ENCODE measurements at regions not wholly inside any gene's neighbourhood (a gene's known extent, or its start where the extent isn't known, plus 50 kb on each side); places are given as distances from the start of the nearest gene placed in this dataset.

- TF ChIP-seq, protein P1, sequence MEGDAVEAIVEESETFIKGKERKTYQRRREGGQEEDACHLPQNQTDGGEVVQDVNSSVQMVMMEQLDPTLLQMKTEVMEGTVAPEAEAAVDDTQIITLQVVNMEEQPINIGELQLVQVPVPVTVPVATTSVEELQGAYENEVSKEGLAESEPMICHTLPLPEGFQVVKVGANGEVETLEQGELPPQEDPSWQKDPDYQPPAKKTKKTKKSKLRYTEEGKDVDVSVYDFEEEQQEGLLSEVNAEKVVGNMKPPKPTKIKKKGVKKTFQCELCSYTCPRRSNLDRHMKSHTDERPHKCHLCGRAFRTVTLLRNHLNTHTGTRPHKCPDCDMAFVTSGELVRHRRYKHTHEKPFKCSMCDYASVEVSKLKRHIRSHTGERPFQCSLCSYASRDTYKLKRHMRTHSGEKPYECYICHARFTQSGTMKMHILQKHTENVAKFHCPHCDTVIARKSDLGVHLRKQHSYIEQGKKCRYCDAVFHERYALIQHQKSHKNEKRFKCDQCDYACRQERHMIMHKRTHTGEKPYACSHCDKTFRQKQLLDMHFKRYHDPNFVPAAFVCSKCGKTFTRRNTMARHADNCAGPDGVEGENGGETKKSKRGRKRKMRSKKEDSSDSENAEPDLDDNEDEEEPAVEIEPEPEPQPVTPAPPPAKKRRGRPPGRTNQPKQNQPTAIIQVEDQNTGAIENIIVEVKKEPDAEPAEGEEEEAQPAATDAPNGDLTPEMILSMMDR (conservative IDR thresholded peaks at IDR 0.05 in 1 of 2, IDR thresholded peaks at IDR 0.05 in 1 of 2; ENCODE audit: low read depth in 1 of 2, low read length in 2 of 2): no peak
- TF ChIP-seq EZH2 (IDR thresholded peaks at IDR 0.05; ENCODE audit: low read length, missing control alignments): no peak
These were observed 78.2 kb downstream of the NCOR2 start for GRCh38 chr12:124489220-124489619.

All from fibroblast of lung (primary cell).